HG03064 (cell line): ENCODE measurements at regions not wholly inside any gene's neighbourhood (a gene's known extent, or its start where the extent isn't known, plus 50 kb on each side); places are given as distances from the start of the nearest gene placed in this dataset.
"Not testable (repeated sequence)": the region's sequence is repeated elsewhere in the genome, so short reads cannot be mapped to it uniquely, and the experiment has no call there.

Source experiments
- ATAC-seq: cut with Tn5 transposase; IDR thresholded peaks from one replicate; pipeline ENCODE4 v1.9.1; 2021; ENCODE audit warnings: low read depth; ENCODE audit not compliant: unreplicated experiment

GRCh38 chr1:192904438-192904895 is 95.6 kb downstream of the RGS2 start:
- ATAC-seq = no peak

- ATAC-seq = no peak
These were observed 96.2 kb downstream of the RGS2 start for GRCh38 chr1:192905049-192905448.

GRCh38 chr1:192906334-192906733 is 97.5 kb downstream of the RGS2 start:
- ATAC-seq = no peak

- no peak for ATAC-seq
These were observed 98.9 kb downstream of the RGS2 start for GRCh38 chr1:192907545-192908243.

- ATAC-seq = not testable (repeated sequence)
These were observed 103.2 kb downstream of the RGS2 start for GRCh38 chr1:192911896-192912656.

- ATAC-seq = no peak
These were observed 104.8 kb downstream of the RGS2 start for GRCh38 chr1:192913683-192914082.

GRCh38 chr1:192914092-192914491 is 105.3 kb downstream of the RGS2 start:
- no peak for ATAC-seq

- ATAC-seq = no peak
These were observed 105.9 kb downstream of the RGS2 start for GRCh38 chr1:192914696-192915095.

GRCh38 chr1:192916021-192916420 is 107.2 kb downstream of the RGS2 start:
- ATAC-seq = no peak

- no peak for ATAC-seq
These were observed 109.4 kb downstream of the RGS2 start for GRCh38 chr1:192918259-192918658.

GRCh38 chr1:192920412-192920811 is 111.6 kb downstream of the RGS2 start:
- ATAC-seq = no peak

GRCh38 chr1:192925609-192926008 is 116.8 kb downstream of the RGS2 start:
- no peak for ATAC-seq

GRCh38 chr1:192926736-192927135 is 117.9 kb downstream of the RGS2 start:
- no peak for ATAC-seq

- no peak for ATAC-seq
These were observed 118.7 kb downstream of the RGS2 start for GRCh38 chr1:192927496-192927895.

GRCh38 chr1:192929597-192929996 is 120.8 kb downstream of the RGS2 start:
- ATAC-seq = no peak

GRCh38 chr1:192933744-192934143 is 124.9 kb downstream of the RGS2 start:
- ATAC-seq = no peak

- ATAC-seq = no peak
These were observed 122.7 kb downstream of the UCHL5 start for GRCh38 chr1:192936313-192937018.

GRCh38 chr1:192937128-192937527 is 122.0 kb downstream of the UCHL5 start:
- ATAC-seq = no peak

GRCh38 chr1:192939440-192939839 is 119.7 kb downstream of the UCHL5 start:
- no peak for ATAC-seq

- ATAC-seq = no peak
These were observed 118.5 kb downstream of the UCHL5 start for GRCh38 chr1:192940658-192941057.

- ATAC-seq = peak; percentile 64
These were observed 117.3 kb downstream of the UCHL5 start for GRCh38 chr1:192941722-192942411.
